HG03432 (cell line): ENCODE measurements at regions not wholly inside any gene's neighbourhood (a gene's known extent, or its start where the extent isn't known, plus 50 kb on each side); places are given as distances from the start of the nearest gene placed in this dataset.
"Not testable (repeated sequence)": the region's sequence is repeated elsewhere in the genome, so short reads cannot be mapped to it uniquely, and the experiment has no call there.

Experiments used
- ATAC-seq: cut with Tn5 transposase; IDR thresholded peaks from one replicate; pipeline ENCODE4 v1.9.1; 2021; ENCODE audit warnings: mild to moderate bottlenecking, moderate library complexity; ENCODE audit not compliant: unreplicated experiment

DNA sequence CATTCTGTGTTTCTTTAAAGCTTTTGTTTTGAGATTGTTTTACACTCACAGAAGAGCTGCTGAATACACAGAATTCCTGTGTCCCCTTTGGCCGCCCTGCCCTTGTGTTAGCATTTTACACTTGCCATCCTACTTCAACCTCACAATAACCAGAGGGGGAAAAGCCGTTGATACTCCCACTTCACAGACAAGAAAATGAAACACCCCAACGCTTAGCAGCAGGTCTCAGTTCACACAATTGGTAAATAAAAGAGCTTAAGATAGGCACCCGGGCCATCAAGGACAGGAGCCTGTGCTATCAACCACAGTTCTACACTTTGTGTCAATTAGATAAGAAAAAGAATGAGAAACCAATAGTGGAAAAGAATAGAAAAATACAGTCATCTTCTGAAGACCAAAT is 178.0 kb downstream of the SYK start:
- ATAC-seq = no peak

DNA sequence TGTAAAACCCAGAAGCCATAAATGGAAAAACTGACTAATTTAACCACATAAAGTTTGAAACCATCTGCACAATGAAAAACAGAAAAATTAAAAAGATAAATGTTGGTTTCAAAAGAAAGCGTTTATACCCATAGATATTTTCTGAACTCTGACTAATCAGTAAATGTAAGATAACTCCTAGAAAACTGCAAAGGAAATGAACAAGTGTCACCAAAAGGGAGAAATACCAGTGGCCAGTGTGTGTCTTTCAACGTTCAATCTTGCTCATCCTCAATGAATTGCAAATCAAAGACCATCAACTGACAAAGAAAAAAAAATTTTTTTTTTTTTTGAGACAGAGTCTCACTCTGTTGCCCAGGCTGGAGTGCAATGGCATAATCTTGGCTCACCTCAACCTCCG is 180.1 kb downstream of the SYK start:
- ATAC-seq = no peak

DNA sequence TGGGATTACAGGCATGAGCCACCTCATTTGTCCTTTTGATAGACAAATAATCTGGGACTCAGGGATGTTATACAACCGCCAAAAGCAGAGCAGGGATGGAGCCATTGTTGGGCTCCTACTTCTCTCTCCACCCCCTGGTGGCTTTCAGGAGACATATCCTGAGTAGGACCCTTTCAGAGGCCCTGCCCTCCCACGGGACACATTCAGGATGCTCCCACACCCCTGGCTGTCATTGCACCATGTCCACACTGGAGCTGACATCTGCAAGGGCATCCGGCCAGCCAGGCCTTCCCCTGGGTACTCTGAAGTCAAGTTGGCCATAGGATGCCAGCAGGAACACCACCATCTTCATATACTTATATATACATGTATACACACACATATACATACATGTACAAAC is 181.8 kb downstream of the SYK start:
- no peak for ATAC-seq

DNA sequence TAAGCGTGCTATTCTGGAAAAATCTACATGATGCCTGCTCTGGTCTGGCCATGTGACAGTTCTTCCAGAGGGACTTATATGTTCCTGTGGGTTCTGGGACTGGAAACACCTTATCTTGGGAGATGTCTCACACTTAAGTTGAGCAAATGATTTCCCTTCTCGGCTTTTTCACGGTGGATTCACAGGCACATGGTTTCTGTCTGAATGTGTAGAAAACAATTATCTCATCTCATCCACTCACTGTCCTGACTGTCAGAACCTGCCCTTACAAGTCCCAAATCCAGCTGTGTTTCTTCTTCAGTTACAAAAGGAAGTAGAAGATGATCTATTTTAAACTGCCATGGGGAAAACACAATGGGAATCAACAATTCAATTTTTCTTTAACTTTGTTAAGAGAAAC is 184.0 kb downstream of the SYK start:
- no peak for ATAC-seq

DNA sequence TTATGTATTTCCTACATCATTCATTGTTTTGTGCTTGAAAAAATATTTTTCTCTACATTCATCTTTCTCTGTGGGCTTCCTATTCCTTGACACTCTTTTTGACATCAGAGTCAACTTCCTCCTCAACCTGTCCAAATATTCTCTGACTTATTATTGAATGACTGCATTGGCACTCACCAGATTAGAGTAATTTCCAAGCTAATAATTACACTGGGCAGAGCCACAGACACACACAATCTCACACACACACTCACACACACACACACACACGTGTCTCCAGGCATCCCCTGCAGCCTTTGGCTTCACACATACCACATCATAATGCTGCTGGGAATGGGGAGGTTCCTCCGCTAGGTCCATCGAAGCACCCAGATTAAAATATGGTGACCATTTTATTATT is 184.5 kb downstream of the SYK start:
- ATAC-seq = no peak

DNA sequence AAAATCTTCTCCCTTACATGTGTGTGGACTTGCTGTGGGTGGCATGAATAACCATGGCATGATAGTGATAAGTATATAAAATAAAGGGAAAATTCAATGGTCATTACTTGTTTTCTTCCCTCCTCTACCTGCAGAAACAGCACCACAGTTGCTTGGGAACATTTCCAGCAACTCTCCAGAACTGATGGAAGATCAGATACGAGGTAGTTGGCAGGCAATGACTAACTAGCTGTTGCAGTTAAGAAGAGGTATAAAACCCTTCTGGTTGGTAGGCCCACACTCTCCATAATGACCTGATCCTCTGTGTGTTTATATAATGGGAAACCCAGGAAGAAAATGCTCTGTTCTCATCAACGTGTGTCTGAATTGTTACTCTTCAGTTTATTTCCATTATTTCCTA is 185.9 kb downstream of the SYK start:
- no peak for ATAC-seq

DNA sequence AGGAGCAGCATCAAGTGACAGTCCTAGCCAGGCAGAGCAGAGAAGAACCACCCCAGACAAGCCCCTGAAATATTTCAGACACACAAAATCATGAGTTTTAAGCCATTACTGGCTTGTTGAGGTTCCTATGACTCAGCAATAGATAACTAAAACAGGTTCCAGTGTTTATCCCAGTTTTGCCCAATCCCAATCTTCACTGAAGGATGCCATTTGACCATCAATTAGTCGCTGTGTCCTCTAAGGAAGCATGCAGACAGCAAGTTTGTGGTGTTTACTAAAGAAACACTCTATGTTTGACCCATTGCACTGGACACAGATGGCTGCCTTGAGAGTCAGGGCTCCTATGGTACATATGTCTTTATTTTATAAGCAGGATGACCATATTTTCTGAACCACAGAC is 186.7 kb downstream of the SYK start:
- no peak for ATAC-seq

DNA sequence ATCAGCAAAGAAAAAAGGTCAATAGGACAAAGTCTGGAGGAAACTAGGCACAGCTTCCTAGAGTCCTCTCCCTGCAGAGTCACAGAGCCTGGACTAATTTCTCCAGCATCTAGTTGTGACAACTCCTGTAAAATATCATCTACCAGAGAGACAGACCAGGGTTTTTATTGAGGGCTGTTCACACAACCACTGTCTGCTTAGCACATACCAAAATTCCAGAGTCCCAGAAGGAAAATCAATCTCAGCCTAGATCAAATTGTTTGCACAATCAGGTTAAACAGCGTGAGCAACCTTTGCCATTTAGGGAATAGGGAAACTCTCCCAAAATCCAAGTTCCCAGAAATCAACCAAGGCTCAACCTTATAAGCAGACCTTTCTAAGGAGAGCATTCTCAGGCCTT is 190.3 kb downstream of the SYK start:
- ATAC-seq = no peak

DNA sequence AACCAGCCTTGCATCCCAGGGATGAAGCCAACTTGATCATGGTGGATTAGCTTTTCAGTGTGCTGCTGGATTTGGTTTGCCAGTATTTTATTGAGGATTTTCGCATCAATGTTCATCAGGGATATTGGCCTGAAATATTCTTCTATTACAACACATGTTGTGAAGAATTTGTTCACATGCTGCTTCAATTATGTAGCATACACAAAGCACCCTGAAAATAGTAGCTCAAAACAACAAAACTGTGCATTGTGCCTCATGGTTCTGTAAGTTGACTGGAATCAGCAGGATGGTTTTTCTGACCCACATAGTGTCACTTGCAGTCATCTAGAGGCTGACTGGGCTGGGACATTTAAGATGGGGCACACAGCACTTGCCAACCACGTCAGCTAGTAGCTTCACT is 193.9 kb downstream of the SYK start:
- no peak for ATAC-seq

DNA sequence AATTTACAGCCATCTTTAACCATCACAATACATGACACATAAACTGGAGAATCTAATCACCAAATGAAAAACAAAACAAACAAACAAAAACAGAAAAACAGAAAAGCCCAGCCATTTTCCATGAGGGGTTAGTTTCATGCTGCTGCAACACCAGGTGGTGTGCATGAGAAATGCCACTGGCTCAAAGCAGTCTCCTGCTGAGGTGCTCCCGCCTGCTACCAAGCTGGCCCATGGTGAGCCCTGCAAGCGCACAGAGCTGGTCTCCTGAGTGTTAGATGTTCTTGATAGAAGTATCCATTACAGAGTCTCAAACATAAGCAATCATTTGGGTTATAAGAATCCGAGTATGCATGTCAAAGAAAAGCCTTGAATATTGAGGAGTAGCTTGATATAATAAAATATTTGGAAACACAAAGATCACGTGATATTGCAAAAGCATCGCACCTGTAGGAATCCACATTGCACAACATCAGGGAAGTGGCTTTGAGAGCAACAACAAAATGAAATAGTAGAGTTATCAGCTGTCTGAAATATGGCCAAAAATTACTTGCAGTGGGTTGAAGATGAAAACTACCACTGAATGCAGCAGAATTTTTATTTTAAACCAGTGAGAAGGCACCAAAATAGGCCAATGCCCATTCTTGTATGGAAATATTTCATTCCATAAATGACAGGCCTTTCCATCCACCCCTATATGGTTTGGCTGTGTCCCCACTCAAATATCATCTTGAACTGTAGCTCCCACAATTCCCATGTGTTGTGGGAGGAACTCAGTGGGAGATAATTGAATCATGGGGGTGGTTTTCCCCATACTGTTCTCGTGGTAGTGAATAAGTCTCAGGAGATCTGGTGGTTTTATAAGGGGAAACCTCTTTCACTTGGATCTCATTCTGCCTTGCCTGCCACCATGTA is 194.8 kb downstream of the SYK start:
- no peak for ATAC-seq

DNA sequence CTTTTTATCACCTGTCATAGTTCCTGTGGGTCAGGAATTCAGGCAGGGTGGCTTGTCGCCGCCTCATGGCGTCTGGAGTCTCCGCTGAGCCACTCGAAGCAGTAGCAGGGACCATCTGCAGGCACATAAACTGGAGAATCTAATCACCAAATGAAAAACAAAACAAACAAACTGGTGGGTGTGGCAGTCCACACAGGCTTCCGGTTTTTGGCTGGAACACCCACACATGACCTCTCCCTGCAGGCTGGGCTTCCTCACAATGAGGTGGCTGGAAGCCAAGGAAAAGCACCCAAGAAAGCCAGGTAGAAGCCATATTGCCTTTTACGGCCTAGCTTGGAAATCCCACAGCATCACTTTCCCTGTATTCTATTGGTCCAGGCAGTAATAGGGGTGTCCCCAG is 197.0 kb downstream of the SYK start:
- no peak for ATAC-seq

DNA sequence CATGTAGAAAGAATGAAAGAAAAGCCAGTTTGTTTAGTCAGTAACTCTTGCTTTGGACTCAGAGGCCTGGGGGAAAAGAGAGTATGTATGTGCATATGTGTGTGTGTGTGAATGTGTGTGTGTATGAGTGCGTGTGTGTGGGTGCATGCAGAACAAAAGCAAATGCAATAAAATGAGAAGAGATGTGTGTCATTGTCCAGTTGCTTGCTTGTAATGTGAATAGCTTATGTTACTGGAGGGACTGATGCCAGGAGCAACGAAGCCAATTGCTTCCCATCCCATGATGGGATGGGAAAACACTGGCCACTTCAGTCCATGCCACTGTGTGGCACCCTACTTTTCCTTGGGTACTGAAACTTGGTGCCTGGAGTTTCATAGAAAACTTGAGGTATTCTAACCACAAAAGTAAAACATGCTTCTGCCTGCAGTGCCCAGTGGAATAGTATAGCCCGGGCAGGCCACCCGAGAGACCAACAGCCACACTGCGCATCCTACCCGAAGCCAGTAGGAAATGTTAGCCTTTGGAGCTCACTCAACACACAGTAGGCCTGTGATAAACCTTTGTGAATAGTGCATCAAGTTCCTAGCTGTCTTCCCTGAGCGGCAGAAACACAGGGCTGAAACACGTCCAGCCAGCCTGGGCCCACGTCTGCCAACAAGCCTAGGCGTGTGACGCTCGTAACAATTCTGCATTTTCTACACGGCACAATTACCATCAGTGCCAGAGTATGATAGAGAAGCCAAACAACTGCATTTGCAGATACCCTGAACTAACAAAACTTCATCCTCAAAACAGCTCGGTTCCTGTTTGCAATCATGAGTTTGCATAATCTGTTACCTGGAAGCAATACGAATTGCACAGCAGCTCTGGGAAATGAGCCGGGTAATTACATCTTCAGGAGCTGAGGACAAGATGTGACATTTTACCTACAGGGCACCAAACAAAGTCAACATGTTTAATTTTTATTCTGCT is 198.1 kb downstream of the SYK start:
- no peak for ATAC-seq

DNA sequence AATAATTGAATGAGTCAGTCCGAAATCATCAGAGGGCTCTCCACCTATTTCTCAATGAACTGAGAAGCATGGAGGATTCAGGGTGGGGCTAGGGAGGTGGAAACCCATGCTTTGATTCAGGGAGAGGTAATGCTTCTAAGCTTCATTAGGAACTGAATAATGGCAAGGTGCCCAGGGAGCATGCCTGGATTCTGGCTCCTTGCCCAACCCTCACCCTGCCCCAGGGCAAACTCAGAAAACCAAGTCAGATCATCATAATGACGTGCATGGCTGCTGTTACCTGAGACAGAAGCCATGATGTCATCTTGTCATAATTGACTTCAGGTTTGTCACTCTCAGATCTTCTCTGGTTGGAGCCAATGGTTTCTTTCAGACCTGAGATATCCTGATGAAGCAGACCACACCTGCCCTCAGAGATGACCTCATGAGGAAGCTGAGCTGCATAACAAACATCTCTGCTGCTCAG is 199.6 kb downstream of the SYK start:
- ATAC-seq = no peak

DNA sequence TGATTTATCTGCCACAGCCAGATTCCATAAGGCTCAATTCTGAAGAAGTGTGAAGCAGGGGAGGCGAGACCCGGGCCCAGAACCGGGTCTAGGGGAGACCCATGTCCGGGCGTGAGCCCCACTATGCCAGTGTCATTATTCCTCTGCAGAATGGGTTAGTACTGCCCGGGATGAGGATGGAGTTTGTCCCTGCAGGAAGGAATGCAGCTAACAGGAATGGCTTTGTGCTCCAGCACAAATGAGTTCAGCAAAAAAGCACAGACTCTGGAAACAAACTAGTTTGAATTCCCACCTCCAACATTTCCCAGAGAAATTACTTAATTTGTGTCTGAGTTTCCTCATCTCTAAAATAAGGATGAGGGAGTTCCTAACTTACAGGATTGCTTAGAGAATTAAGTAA is 202.9 kb downstream of the SYK start:
- ATAC-seq = no peak

DNA sequence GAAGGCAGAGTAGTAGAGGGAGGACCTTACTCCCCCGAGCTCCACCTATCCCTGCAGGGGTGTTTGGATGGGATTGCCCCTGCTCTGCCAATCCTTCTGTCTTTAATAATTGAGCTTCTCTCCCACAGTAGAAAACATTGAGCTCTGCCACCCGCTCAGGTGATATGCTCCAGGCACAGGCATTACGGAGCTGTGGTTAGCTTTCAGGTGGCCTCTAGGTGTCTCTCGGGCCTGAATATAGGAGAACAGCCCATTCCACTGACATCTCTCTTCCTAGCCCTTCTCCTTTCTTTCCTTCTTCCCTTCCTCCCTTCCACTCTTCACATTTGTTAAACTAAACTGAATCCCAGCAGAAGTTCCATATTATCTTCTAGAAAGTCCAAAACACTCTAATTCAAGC is 203.4 kb downstream of the SYK start:
- ATAC-seq = no peak

DNA sequence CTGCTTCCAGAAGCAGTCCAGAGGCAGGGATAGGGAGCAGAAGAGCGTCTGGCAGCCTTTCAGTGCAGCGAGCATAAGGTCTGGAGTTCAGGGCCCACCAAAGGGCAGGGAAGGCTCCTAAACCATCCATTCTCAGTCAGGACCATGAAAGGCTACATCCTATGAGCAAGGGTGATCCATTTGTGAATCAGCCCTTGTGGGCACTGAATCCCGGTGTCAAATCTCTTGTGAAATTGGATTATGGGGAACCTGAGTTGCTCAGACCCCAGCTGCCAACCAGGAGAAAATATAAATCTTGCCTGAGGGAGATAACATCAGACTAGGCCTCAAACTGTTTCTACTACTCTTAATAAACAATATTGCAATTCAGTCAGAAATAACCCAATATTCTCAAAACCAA is 204.4 kb downstream of the SYK start:
- no peak for ATAC-seq

DNA sequence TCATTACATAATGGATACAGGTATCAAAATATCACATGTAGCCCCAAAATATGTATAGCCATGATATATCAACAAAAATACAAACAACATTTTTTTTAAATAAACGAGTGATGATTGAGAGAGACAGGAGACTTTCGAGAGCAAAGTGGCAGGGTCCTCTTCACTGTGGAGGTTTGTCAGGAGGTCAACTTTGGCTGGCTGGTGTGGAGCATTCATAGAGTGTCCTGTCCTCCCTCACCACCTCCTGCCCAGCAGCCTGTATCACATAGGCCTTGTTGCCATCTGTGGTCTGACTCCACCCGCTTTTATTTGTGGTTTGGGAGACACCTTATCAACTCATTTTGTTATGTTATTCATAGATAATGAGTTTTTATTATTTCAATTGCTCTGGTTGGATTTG is 206.9 kb downstream of the SYK start:
- ATAC-seq = no peak

DNA sequence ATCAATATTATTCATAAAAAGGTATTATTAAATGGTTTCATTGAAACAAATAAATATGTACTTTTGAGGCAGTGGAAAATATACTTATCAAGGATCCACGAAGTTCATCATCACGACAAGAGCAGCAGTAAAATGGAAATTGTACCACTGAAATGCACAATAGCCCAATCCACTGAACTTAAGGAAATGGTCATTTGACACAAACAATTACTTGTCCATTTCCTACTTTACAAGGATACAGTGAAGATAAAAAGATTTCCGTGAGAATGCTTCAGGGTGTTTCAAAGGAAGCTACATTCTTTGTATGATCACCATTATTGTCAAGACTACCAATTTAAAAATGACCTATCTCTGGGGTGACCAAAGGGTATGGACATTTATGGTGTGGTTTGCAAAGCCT is 210.3 kb downstream of the SYK start:
- no peak for ATAC-seq

DNA sequence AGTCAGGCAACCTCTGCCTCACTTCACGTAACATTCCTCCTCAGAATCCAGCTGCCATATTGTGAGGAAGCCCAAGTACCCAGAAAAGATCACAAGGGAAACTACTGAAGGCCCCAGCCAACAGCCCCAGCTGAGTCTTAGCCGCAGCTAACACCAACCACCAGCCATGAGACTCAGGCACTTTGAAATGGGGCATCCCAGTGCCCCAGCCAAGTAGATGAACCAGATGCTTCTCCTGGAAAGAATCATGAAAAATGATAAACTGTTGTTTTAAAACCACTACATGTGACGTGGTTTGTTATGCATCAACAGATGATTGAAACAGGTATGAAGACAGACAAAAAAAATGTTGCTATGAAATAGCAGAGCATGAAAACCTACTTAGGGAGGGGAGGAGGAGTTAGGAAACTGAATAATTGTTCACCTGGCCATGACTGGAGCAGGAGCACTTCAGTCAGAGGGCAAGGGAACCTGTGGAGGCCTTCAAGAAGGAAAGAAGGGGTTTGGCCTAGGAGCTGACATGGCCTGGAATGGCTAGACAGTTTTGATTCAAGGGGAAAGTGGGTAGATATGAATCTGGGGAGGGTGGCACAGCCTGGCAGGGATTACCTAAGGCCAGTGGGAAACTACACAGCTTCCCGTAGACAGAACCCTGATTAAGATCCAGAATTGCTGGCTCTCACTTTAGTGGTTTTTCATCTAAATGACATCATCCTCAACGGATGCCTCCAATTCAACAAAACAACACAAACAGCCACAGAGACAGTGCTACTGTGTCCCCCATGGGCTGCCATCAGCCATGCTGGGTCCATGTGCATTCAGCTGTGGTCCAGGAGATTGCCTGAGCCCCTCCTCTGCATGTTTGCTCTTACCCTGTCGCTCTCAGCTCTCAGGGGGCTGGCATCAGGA is 211.6 kb downstream of the SYK start:
- no peak for ATAC-seq

DNA sequence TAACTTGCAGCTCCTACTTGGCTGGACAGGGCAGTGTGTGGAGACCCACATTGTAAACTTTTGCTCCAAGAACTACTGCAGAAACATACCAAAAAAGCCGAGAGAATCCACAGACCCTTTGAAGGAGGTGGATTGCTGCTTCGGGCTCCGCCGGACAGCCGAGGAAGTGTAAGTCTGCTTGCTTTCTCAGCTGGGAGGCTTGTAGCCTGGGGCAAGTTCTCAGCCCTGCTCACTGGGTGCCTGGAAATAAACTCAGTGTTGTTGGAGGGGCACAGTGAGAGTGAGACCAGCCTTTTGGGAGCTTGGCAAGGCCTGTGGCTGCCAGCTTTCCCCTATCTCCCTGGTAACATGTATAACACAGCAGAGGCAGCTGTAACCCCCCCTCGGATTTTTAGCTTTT is 215.6 kb downstream of the SYK start:
- ATAC-seq = no peak

DNA sequence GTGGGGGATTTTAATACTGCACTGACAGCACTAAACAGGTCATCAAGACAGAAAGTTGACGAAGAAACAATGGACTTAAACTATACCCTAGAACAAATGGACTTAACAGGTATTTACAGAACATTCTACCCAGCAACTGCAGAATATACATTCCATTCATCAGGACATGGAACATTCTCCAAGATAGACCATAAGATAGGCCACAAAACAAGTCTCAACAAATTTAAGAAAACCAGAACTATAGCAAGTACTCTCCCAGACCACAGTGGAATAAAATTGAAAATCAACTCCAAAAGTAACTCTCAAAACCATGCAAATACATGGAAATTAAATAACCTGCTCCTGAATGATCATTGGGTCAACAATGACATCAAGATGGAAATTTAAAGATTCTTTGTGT is 218.3 kb downstream of the SYK start:
- not testable (repeated sequence) for ATAC-seq
